ENCODE measurements at regions not wholly inside any gene's neighbourhood (a gene's known extent, or its start where the extent isn't known, plus 50 kb on each side); places are given as distances from the start of the nearest gene placed in this dataset.

GRCh38 chr12:107322063-107322462 is 228.7 kb upstream of the CRY1 start:
- DNase-seq = no peak

GRCh38 chr12:107325075-107325608 is 231.8 kb upstream of the CRY1 start:
- no peak for DNase-seq

DNA sequence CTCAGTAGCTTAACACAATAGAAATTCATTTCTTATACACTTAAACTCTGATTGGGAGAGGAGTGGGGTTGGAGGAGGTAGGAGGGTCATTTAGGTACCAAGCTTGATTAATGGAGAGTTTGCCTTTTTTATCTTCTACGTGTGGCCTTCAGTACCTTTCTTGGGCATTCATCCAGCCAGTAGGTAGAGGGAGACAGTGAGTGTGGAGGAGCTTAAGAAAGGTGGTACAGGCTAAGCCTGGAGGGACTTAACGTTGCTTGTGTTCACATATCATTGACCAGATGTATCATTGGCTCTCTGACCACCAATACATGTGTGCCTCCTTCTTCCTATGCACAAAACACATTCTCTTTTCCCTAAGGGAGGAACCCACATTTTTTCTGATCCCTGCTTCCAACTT is 232.9 kb upstream of the CRY1 start:
- no peak for DNase-seq

- DNase-seq = no peak
Measured at GRCh38 chr12:107327651-107328182, 234.4 kb upstream of the CRY1 start.

DNA sequence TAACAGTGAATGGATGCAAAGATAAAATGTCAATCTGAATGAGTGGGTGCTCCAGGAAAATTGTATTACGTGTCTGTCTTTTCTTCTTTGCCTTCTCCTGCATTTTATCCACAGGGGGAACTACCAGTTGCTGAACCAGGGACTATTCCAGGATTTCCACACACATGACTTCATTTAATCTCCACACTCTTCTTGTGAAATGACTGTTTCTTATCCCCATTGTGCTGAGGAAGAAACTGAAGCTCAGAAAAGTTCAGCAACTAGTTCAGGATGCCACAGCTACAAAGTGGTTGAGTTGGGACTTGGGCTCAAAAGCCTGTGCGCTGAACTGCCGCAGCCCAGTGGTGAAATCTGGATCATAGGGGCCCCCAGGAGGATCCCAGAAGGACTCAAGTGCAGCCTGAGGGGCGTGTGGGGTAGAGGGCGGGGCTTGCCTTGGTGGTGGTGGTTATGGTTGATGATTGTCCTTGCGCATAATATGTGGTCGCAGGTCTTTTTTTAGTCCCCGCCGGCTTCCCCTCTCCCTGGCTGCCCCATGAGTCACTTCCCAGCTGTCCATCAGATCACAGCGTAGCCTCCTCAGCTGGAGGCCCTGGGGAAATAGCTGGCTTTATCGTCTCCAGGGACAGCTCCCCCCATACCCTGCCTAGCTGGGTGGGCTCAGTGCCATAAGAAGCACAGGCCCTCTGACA is 235.2 kb upstream of the CRY1 start:
- DNase-seq = no peak

DNA sequence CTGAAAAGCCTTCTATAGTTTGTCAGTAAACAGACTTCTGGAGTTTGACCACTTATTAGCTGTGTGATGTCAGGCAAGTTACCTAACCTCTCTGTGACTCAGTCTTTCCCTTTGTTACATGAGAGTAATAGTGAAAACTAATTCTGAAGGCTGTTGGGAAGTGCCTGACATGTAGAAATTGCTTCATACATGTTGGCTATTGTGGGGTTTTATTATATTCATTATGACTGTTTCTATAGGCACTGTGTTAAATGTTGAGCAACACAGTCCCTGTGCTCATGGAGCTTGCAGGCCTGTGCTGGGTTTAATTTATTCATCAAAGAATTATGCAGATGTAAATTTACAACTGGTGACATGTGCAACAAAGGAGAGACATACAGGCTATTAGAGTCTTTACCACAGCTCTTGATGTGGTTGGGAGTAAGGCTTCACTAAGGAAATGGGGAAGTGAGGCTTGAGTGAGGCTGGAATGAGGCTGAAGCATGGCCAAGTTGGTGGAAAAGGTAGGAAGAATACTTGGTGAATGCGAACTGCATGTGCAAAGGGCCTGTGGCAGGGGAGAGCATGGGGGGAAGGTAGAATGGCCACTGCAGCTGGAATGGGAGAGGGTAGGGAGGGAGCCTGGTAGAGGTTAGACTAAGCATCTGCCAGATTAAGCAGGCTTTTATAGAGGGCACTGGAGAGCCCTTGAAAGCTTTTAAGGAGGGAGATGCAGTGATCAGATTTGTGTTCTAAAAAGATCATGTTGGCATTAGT is 236.4 kb upstream of the CRY1 start:
- DNase-seq = no peak

GRCh38 chr12:107330831-107331431 is 237.6 kb upstream of the CRY1 start:
- no peak for DNase-seq

GRCh38 chr12:107331471-107331870 is 238.1 kb upstream of the CRY1 start:
- no peak for DNase-seq

DNA sequence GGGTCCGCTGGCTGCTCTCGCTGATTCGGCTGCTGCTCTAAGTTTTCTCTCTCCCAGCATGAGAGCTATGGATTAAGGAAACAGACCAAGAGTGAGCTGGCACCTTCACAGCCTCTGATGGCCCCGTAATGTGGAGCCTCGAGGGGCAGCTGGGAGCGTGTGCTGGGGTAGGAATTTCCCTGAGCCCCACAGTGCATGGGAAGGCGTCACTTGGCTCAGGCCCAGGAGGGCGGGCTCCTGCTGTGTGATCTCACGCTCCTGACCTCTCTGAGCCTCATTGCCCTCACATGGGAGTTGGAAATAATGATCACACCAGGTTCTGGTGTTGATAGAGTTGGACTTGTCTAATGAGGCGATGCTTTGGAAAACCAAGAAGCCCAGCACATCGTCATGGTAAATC is 238.6 kb upstream of the CRY1 start:
- DNase-seq = no peak

GRCh38 chr12:107332743-107333142 is 239.4 kb upstream of the CRY1 start:
- DNase-seq = no peak

DNA sequence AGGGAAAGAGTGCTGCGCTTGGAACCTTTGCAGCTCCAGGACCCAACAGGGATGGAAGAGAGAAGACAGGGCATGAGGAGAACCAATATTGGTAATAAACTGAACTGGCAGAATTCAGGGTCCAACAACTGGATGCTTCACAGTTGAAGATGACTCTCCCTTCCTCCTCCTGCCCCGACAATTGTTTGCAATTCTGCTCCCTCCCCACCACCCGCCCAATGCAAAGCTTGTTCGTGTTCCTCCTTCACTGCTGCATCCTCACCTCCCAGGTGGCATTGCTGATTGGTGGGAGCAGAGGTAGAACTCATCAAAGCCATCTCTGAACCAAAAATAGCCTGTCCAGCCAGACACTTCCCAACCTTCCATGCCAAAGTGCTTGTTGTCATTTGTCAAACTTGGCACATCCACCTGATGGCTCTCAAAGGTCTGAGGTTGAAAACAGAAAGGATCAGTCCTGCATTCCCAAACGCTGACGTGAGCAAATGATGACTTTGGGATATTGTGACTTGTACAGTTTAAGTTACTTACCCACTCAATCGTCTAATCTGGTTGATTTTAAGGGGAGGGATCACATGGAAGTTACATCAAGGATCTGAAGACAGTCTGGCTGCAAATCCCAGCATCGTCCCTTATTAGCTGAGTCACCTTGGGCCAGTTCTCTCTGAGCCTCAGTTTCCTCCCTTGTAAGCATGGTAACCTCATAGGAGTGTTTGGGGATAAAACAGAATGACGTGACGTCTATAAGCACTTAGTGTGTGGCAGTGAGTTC is 242.6 kb upstream of the CRY1 start:
- DNase-seq = no peak

DNA sequence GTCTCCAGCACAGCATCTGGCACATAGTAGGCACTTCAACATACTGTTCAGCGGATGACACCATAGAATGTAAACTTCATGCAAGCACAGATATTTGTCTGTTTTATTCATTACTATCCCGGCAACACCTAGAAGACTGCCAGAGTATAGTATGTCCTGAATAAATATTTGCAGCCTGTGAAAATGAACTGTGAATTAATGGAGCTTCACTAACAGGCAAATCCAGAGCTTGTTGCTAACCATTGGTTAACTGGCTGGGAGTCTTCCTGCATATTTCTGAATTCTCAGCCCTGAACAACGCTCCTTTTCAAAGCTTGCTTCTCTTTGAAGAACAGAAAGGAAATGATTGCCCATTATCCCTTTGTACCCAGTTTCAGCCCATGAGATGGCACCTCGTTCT is 243.3 kb upstream of the CRY1 start:
- DNase-seq = no peak

GRCh38 chr12:107337346-107338095 is 244.2 kb upstream of the CRY1 start:
- DNase-seq = no peak

GRCh38 chr12:107339487-107339886 is 246.1 kb upstream of the CRY1 start:
- no peak for DNase-seq

DNA sequence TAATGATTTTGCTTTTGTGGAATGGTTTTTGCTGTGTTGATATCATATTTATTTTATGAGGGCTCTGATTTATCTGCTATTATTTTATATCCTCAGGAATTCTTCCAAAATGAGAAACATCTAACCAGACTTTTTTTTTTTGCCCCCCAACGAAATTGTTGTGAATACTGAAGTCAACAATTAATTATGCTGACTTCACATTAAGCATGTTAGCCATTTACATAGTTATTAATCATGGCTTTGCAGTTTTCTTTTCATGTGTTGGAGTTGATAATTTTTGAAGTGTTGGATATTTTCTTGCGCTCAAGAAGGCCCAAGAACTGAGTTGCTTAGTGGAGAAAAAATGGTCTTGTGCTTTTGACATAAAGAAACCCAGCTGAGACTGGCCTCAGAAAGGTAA is 246.6 kb upstream of the CRY1 start:
- DNase-seq = no peak

DNA sequence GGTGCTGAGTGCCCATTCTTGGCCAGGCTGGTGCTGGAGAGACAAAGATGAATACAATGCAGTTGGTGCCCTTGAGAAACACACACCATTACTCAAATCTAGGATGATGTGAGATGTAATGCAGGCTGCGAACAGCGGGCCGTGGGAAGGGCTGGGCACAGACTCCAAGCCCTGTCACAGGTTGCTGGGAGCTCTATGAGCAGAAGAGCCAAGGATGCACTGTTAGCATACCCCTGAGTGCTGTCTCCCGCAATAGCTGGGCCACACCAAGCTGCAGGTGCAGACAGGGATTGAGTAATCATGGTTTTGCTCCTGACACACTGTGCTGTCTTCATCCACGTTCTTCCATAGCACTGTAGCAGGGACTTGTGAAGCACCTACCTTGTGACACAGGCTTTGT is 247.5 kb upstream of the CRY1 start:
- no peak for DNase-seq

GRCh38 chr12:107344035-107344808 is 250.9 kb upstream of the CRY1 start:
- DNase-seq = no peak

GRCh38 chr12:107347261-107347660 is 253.9 kb upstream of the CRY1 start:
- no peak for DNase-seq

GRCh38 chr12:107349008-107349747 is 255.8 kb upstream of the CRY1 start:
- DNase-seq = no peak

DNA sequence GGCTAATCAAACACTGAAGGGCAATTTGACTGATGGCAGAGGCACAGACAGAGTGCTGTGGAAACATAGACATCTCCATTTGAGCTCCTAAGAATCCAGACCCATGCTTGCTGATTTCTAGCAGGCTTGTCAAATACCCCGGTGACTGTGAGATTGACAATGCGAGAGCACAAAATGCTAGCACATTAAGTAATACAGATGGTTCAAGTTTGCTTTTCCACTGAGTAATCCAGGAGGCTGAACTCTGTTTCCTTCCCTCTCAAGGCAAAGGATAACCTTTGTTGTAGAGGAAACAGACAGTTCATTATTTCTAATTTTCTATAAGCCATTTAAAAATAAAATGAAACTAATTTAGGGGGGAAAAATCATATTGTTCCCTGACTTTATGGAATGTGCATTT is 256.5 kb upstream of the CRY1 start:
- no peak for DNase-seq

DNA sequence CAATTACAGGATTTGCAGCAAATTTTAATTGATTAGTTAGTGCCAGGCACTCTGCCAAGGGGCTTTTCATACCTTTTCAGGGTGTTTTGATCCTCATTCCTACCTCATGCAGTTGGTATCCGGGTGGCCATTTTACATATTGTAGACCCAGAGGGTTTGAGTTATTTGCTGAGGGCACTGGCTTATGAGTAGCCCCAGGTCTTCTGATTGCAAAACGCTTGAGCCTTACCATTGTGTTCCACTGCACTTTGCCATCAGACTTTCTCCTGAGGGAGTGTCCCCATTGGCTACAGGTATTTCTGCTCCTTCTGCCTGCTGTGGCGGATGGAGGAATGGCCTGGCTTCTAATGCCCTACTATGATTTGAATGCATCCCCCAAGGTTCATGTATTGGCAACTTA is 257.8 kb upstream of the CRY1 start:
- no peak for DNase-seq
